ENCODE measurements at regions not wholly inside any gene's neighbourhood (a gene's known extent, or its start where the extent isn't known, plus 50 kb on each side); places are given as distances from the start of the nearest gene placed in this dataset.

DNA sequence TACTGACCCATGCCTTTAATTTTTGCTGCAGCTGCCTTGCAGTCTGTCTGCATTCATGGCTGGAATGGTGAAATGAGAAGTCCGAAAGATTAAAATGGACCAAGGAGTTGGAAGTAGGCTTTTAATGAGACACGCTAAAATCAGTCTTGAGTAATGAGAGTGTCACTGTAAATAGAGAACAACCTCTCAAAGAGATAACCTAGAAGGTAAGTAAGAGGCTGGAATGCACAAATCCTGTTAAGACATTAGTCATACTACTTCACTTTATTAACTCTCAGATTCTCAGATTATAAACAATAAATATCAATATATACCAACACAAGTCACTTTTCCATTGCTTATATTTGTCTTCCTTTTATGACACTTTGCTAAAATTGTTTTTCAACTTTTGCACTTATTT, 880.6 kb upstream of the C9orf72 start:
- TF ChIP-seq, protein P1, sequence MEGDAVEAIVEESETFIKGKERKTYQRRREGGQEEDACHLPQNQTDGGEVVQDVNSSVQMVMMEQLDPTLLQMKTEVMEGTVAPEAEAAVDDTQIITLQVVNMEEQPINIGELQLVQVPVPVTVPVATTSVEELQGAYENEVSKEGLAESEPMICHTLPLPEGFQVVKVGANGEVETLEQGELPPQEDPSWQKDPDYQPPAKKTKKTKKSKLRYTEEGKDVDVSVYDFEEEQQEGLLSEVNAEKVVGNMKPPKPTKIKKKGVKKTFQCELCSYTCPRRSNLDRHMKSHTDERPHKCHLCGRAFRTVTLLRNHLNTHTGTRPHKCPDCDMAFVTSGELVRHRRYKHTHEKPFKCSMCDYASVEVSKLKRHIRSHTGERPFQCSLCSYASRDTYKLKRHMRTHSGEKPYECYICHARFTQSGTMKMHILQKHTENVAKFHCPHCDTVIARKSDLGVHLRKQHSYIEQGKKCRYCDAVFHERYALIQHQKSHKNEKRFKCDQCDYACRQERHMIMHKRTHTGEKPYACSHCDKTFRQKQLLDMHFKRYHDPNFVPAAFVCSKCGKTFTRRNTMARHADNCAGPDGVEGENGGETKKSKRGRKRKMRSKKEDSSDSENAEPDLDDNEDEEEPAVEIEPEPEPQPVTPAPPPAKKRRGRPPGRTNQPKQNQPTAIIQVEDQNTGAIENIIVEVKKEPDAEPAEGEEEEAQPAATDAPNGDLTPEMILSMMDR (IDR thresholded peaks at IDR 0.05): no peak
- no peak for TF ChIP-seq POLR2A (IDR thresholded peaks at IDR 0.05)
